ENCODE measurements at regions not wholly inside any gene's neighbourhood (a gene's known extent, or its start where the extent isn't known, plus 50 kb on each side); places are given as distances from the start of the nearest gene placed in this dataset.

- TF ChIP-seq RARB (CRISPR knock-in tag; IDR thresholded peaks at IDR 0.05), result no peak
- no peak for TF ChIP-seq ARNTL (CRISPR knock-in tag; IDR thresholded peaks at IDR 0.05; ENCODE audit: borderline replicate concordance, low read depth)
- TF ChIP-seq, protein P1, sequence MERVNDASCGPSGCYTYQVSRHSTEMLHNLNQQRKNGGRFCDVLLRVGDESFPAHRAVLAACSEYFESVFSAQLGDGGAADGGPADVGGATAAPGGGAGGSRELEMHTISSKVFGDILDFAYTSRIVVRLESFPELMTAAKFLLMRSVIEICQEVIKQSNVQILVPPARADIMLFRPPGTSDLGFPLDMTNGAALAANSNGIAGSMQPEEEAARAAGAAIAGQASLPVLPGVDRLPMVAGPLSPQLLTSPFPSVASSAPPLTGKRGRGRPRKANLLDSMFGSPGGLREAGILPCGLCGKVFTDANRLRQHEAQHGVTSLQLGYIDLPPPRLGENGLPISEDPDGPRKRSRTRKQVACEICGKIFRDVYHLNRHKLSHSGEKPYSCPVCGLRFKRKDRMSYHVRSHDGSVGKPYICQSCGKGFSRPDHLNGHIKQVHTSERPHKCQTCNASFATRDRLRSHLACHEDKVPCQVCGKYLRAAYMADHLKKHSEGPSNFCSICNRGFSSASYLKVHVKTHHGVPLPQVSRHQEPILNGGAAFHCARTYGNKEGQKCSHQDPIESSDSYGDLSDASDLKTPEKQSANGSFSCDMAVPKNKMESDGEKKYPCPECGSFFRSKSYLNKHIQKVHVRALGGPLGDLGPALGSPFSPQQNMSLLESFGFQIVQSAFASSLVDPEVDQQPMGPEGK (CRISPR knock-in tag; IDR thresholded peaks at IDR 0.05; ENCODE audit: borderline replicate concordance), result no peak
- no peak for TF ChIP-seq ZFP3 (CRISPR knock-in tag; IDR thresholded peaks at IDR 0.05)
- no peak for TF ChIP-seq CREB5 (CRISPR knock-in tag; IDR thresholded peaks at IDR 0.05; ENCODE audit: low read depth)
- no peak for TF ChIP-seq BACH2 (CRISPR knock-in tag; IDR thresholded peaks at IDR 0.05; ENCODE audit: borderline replicate concordance)
- TF ChIP-seq PPARA (CRISPR knock-in tag; IDR thresholded peaks at IDR 0.05; ENCODE audit: borderline replicate concordance), result no peak
- TF ChIP-seq, protein P2, sequence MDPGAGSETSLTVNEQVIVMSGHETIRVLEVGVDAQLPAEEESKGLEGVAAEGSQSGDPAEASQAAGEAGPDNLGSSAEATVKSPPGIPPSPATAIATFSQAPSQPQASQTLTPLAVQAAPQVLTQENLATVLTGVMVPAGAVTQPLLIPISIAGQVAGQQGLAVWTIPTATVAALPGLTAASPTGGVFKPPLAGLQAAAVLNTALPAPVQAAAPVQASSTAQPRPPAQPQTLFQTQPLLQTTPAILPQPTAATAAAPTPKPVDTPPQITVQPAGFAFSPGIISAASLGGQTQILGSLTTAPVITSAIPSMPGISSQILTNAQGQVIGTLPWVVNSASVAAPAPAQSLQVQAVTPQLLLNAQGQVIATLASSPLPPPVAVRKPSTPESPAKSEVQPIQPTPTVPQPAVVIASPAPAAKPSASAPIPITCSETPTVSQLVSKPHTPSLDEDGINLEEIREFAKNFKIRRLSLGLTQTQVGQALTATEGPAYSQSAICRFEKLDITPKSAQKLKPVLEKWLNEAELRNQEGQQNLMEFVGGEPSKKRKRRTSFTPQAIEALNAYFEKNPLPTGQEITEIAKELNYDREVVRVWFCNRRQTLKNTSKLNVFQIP (CRISPR knock-in tag; IDR thresholded peaks at IDR 0.05; ENCODE audit: borderline replicate concordance, low read depth), result no peak
- TF ChIP-seq ESRRG (CRISPR knock-in tag; IDR thresholded peaks at IDR 0.05), result no peak
Observed at GRCh38 chr5:145118611-145119010, 716.5 kb downstream of the PRELID2 start.
